Lower leg skin (tissue), 3 donors: ENCODE measurements at regions not wholly inside any gene's neighbourhood (a gene's known extent, or its start where the extent isn't known, plus 50 kb on each side); places are given as distances from the start of the nearest gene placed in this dataset.

Source experiments
- POLR2A ChIP-seq, 2 donors: fragments of 450-650 bp; IDR thresholded peaks; one replicate each; pipeline ENCODE4 v1.6.1; 2016 to 2017; ENCODE audit warnings: antibody characterized with exemption in 2 of 2, mild to moderate bottlenecking in 1 of 2, moderate library complexity in 1 of 2
- TF ChIP-seq, protein P1 (sequence below), 3 donors: fragments of 450-650 bp; IDR thresholded peaks; one replicate each; pipeline ENCODE4 v1.5.1; 2016; ENCODE audit warnings: antibody characterized with exemption in 3 of 3, mild to moderate bottlenecking in 3 of 3, moderate library complexity in 2 of 3

DNA sequence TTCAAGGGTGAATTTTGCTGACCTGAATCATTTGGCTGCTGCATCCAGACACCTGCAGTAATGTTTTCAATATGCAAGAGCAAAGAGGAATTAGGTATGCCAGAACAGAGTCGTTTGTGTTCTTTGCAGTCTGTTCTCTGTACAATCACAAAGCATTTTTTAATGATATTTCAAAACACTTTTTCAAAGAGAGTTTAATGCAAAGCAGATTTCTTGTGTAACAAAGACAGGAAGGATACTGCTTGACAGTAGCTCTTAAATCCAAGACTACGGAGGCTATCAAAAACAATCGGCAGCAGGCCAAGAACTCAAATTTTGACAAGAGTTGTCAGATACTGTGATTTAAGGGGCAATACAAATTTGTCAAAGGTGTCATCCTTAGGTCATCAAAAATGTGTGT, 341.9 kb downstream of the GADD45G start:
- TF ChIP-seq, protein P1, sequence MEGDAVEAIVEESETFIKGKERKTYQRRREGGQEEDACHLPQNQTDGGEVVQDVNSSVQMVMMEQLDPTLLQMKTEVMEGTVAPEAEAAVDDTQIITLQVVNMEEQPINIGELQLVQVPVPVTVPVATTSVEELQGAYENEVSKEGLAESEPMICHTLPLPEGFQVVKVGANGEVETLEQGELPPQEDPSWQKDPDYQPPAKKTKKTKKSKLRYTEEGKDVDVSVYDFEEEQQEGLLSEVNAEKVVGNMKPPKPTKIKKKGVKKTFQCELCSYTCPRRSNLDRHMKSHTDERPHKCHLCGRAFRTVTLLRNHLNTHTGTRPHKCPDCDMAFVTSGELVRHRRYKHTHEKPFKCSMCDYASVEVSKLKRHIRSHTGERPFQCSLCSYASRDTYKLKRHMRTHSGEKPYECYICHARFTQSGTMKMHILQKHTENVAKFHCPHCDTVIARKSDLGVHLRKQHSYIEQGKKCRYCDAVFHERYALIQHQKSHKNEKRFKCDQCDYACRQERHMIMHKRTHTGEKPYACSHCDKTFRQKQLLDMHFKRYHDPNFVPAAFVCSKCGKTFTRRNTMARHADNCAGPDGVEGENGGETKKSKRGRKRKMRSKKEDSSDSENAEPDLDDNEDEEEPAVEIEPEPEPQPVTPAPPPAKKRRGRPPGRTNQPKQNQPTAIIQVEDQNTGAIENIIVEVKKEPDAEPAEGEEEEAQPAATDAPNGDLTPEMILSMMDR (IDR thresholded peaks at IDR 0.05): no peak
- no peak for TF ChIP-seq POLR2A (IDR thresholded peaks at IDR 0.05)
